ENCODE measurements at regions not wholly inside any gene's neighbourhood (a gene's known extent, or its start where the extent isn't known, plus 50 kb on each side); places are given as distances from the start of the nearest gene placed in this dataset.

DNA sequence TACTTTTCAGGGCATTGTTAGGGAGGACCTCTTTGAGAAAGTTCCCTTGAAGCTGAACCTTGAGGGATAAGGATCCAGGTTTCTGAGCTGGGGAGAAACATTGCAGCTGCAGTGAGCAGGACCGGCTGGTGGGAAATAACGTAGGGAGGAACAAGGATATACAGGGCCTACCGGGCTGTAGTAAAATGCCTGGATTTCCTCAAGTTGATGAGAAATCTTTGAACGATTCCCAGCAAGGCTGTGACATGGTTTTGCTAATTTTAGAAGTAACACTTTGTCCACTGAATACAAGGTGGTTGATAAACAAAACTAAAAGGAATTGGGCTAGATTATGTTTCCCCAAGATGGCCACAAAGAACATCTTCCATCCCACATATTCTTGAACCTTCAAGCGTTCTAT lies 137.0 kb upstream of the AGBL1 start:
- no peak for TF ChIP-seq SUZ12 (IDR thresholded peaks at IDR 0.05; ENCODE audit: extremely low read depth, insufficient read depth, insufficient read length)
- TF ChIP-seq ZNF274 (IDR thresholded peaks at IDR 0.05; ENCODE audit: low read depth, low read length) = no peak
